SK-N-MC (cell line): ENCODE measurements at regions not wholly inside any gene's neighbourhood (a gene's known extent, or its start where the extent isn't known, plus 50 kb on each side); places are given as distances from the start of the nearest gene placed in this dataset.

Experiments used
- DNase-seq: peaks from one replicate; pipeline ENCODE4 v3.0.0-alpha.2; 2011; ENCODE audit warnings: low read depth, low spot score
- H3K27ac ChIP-seq: fragments of 200-600 bp; sonication (generic); 2 replicates; pipeline ENCODE4 v1.5.1; 2016; ENCODE audit warnings: mixed run types
- H3K36me3 ChIP-seq: fragments of 200-600 bp; sonication (generic); 2 replicates; pipeline ENCODE4 v1.6.1; 2017; ENCODE audit warnings: antibody characterized with exemption, low read length, mixed read lengths; ENCODE audit not compliant: insufficient read depth
- H3K4me3 ChIP-seq: fragments of 200-600 bp; sonication (generic); 2 replicates; pipeline ENCODE4 v1.5.1; 2016
- H3K9ac ChIP-seq: fragments of 200-600 bp; sonication (generic); 2 replicates; pipeline ENCODE4 v1.8.0; 2017; ENCODE audit warnings: mixed run types, mixed read lengths; ENCODE audit not compliant: insufficient read length
- H3K9me3 ChIP-seq: fragments of 200-600 bp; sonication (generic); 2 replicates; pipeline ENCODE4 v1.6.1; 2017; ENCODE audit warnings: low read depth, mild to moderate bottlenecking, antibody characterized with exemption, low read length, moderate library complexity, mixed read lengths
- EZH2 ChIP-seq: fragments of 200-600 bp; sonication (generic); IDR thresholded peaks from one replicate; pipeline ENCODE4 v1.6.1; 2017; ENCODE audit warnings: antibody characterized with exemption
- FOXP2 ChIP-seq: optimal IDR thresholded peaks from 2 replicates; pipeline ENCODE3; 2011; ENCODE audit warnings: mild to moderate bottlenecking, moderate library complexity; ENCODE audit not compliant: insufficient read depth; ENCODE audit errors: extremely low read length, control extremely low read depth
- POLR2AphosphoS5 ChIP-seq: IDR thresholded peaks from 2 replicates; pipeline ENCODE4 v1.6.1; 2012; ENCODE audit warnings: mild to moderate bottlenecking, low read depth, low read length, borderline replicate concordance

GRCh38 chr17:36773039-36773438 is 164.2 kb upstream of the LHX1 start:
- Histone ChIP-seq H3K27ac (no peak overlapping the region), H3K9ac (no peak overlapping the region), H3K9me3 (no peaks in the 10 kb centered on the region), H3K4me3 (no peak overlapping the region), H3K36me3 (no peaks in the 10 kb centered on the region)
- no peak for TF ChIP-seq POLR2AphosphoS5
- no peak for TF ChIP-seq FOXP2
- no peak for TF ChIP-seq EZH2
- no peak for DNase-seq

GRCh38 chr17:36777118-36777517 is 160.2 kb upstream of the LHX1 start:
- H3K36me3 ChIP-seq = no peaks in the 10 kb centered on the region
- H3K4me3 ChIP-seq = no peak overlapping the region
- H3K9ac ChIP-seq = no peak overlapping the region
- no peak overlapping the region for H3K27ac ChIP-seq
- no peak for DNase-seq
- H3K9me3 ChIP-seq = no peaks in the 10 kb centered on the region
- TF ChIP-seq FOXP2 (no peak), POLR2AphosphoS5 (no peak), EZH2 (no peak)

- Histone ChIP-seq H3K27ac (no peak overlapping the region), H3K36me3 (no peaks in the 10 kb centered on the region), H3K9ac (no peak overlapping the region), H3K4me3 (no peak overlapping the region), H3K9me3 (no peaks in the 10 kb centered on the region)
- no peak for TF ChIP-seq POLR2AphosphoS5
- no peak for TF ChIP-seq FOXP2
- TF ChIP-seq EZH2 = no peak
- no peak for DNase-seq
These were observed 158.8 kb upstream of the LHX1 start for GRCh38 chr17:36778448-36778847.

GRCh38 chr17:36779550-36779949 is 157.7 kb upstream of the LHX1 start:
- Histone ChIP-seq H3K27ac (no peak overlapping the region), H3K9ac (no peak overlapping the region), H3K36me3 (no peaks in the 10 kb centered on the region), H3K4me3 (no peak overlapping the region), H3K9me3 (no peaks in the 10 kb centered on the region)
- TF ChIP-seq FOXP2 = no peak
- no peak for TF ChIP-seq POLR2AphosphoS5
- DNase-seq = no peak

- Histone ChIP-seq H3K9me3 (no peaks in the 10 kb centered on the region), H3K9ac (no peak overlapping the region), H3K27ac (no peak overlapping the region), H3K36me3 (no peaks in the 10 kb centered on the region), H3K4me3 (no peak overlapping the region)
- no peak for TF ChIP-seq EZH2
- no peak for TF ChIP-seq POLR2AphosphoS5
- TF ChIP-seq FOXP2 = no peak
- no peak for DNase-seq
These were observed 152.6 kb upstream of the LHX1 start for GRCh38 chr17:36784633-36785032.

GRCh38 chr17:36786867-36787266 is 150.4 kb upstream of the LHX1 start:
- Histone ChIP-seq H3K27ac (no peak overlapping the region), H3K9me3 (no peaks in the 10 kb centered on the region), H3K36me3 (no peaks in the 10 kb centered on the region), H3K4me3 (no peak overlapping the region), H3K9ac (no peak overlapping the region)
- TF ChIP-seq POLR2AphosphoS5 (no peak), FOXP2 (no peak), EZH2 (no peak)
- no peak for DNase-seq

- TF ChIP-seq POLR2AphosphoS5 (no peak), FOXP2 (no peak), EZH2 (no peak)
- no peak overlapping the region for H3K4me3 ChIP-seq
- no peak overlapping the region for H3K9ac ChIP-seq
- H3K9me3 ChIP-seq = no peaks in the 10 kb centered on the region
- no peaks in the 10 kb centered on the region for H3K36me3 ChIP-seq
- no peak overlapping the region for H3K27ac ChIP-seq
- no peak for DNase-seq
These were observed 145.9 kb upstream of the LHX1 start for GRCh38 chr17:36791150-36791941.

GRCh38 chr17:36791942-36792475 is 145.3 kb upstream of the LHX1 start:
- Histone ChIP-seq H3K4me3 (no peak overlapping the region), H3K36me3 (no peaks in the 10 kb centered on the region), H3K9ac (no peak overlapping the region), H3K27ac (no peak overlapping the region), H3K9me3 (no peaks in the 10 kb centered on the region)
- no peak for DNase-seq
- no peak for TF ChIP-seq POLR2AphosphoS5
- no peak for TF ChIP-seq EZH2
- TF ChIP-seq FOXP2 = no peak

- no peak for TF ChIP-seq POLR2AphosphoS5
- TF ChIP-seq FOXP2 = no peak
- TF ChIP-seq EZH2 = no peak
- Histone ChIP-seq H3K4me3 (no peak overlapping the region), H3K27ac (no peak overlapping the region), H3K9ac (no peak overlapping the region), H3K9me3 (no peaks in the 10 kb centered on the region), H3K36me3 (no peaks in the 10 kb centered on the region)
- DNase-seq = no peak
These were observed 144.4 kb upstream of the LHX1 start for GRCh38 chr17:36792849-36793248.

GRCh38 chr17:36793976-36794375 is 143.3 kb upstream of the LHX1 start:
- TF ChIP-seq POLR2AphosphoS5 (no peak), FOXP2 (no peak), EZH2 (no peak)
- DNase-seq = no peak

More at GRCh38 chr17:36793976-36794375, 143.3 kb upstream of the LHX1 start:
- Histone ChIP-seq H3K9me3 (no peaks in the 10 kb centered on the region), H3K4me3 (no peak overlapping the region), H3K27ac (no peak overlapping the region), H3K36me3 (no peaks in the 10 kb centered on the region), H3K9ac (no peak overlapping the region)
